Osteoblast (primary cell): ENCODE measurements at regions not wholly inside any gene's neighbourhood (a gene's known extent, or its start where the extent isn't known, plus 50 kb on each side); places are given as distances from the start of the nearest gene placed in this dataset.

Source experiments
- DNase-seq: peaks from one replicate; pipeline ENCODE4 v3.0.0; 2011; ENCODE audit warnings: low spot score, mixed read lengths; ENCODE audit not compliant: insufficient read length; ENCODE audit errors: missing footprints
- H2AFZ ChIP-seq: 2 replicates; pipeline ENCODE4 v1.6.0; 2011; ENCODE audit warnings: mild to moderate bottlenecking, low read length
- H3K27ac ChIP-seq: 2 replicates; pipeline ENCODE4 v1.5.1; 2011; ENCODE audit warnings: mild to moderate bottlenecking, low read depth, low read length, moderate library complexity
- H3K27me3 ChIP-seq: 2 replicates; pipeline ENCODE4 v1.6.0; 2012; ENCODE audit warnings: mild to moderate bottlenecking, control low read depth, inconsistent platforms, low read length, moderate library complexity; ENCODE audit not compliant: insufficient read depth
- H3K36me3 ChIP-seq: 2 replicates; pipeline ENCODE4 v1.5.1; 2011; ENCODE audit warnings: mild to moderate bottlenecking, low read length, control low read depth, moderate library complexity; ENCODE audit not compliant: insufficient read depth
- H3K4me1 ChIP-seq: 2 replicates; pipeline ENCODE4 v1.5.1; 2011; ENCODE audit warnings: mild to moderate bottlenecking, low read length, control low read depth, moderate library complexity; ENCODE audit not compliant: insufficient read depth
- H3K4me2 ChIP-seq: 2 replicates; pipeline ENCODE4 v1.6.0; 2011; ENCODE audit warnings: mild to moderate bottlenecking, low read length; ENCODE audit not compliant: insufficient read depth
- H3K4me3 ChIP-seq: fragments of 200-600 bp; sonication (generic); 3 replicates; pipeline ENCODE4 v1.5.1; 2012; ENCODE audit warnings: mild to moderate bottlenecking, low read length, inconsistent platforms; ENCODE audit not compliant: insufficient read depth
- H3K79me2 ChIP-seq: 2 replicates; pipeline ENCODE4 v1.6.0; 2012; ENCODE audit warnings: mild to moderate bottlenecking, low read length, control low read depth, inconsistent platforms; ENCODE audit not compliant: insufficient read depth
- H3K9me3 ChIP-seq: 2 replicates; pipeline ENCODE4 v1.5.1; 2011; ENCODE audit warnings: low read depth, low read length, control low read depth
- H4K20me1 ChIP-seq: 2 replicates; pipeline ENCODE4 v1.6.0; 2012; ENCODE audit warnings: mild to moderate bottlenecking, low read length, control low read depth; ENCODE audit not compliant: insufficient read depth
- TF ChIP-seq, protein P1 (sequence below): IDR thresholded peaks from 2 replicates; pipeline ENCODE4 v1.5.1; 2011; ENCODE audit warnings: mild to moderate bottlenecking, low read depth, low read length, moderate library complexity; ENCODE audit errors: extremely low read depth

DNA sequence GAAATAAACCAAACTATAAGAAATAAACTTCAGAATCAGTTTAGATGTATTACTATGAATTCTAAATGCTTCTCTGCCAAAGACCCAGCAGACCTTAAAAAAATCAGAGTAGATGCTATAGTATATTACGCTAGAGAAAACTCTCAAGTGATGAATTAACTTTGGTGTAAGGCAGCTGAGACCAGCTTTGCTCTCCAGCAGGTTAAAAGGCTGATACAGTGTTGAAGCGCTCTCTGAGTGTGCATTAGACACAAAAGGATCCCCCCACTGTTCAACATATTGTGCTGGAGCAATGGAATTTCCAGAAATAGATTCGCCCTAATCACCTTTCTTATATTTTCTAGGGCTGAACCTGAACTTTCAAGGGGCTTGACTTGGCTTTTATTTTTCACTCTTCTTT is 190.0 kb downstream of the EFHB start:
- H3K79me2 ChIP-seq: no peaks in the 10 kb centered on the region
- no peak overlapping the region for H2AFZ ChIP-seq
- no peak for DNase-seq

DNA sequence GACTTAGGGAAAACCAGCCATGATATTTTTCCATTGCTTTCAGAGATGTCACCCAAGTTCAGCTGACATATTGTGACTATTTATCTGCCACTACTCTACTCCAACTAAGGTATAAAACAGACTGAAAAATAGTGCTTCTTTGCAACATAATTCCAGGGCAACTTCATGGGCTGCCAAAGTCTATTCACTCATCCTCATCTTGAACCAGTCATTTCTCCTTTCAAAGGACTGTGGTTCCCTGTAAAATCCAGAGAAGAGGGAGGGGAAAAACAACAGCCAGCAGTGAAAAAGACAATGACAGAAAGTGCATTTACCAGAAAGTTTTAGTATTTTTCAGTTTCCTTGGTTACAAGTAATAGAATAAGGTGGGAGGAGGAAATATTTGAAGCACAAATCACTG is 191.1 kb downstream of the EFHB start:
- H4K20me1 ChIP-seq: no peaks in the 10 kb centered on the region
- no peak overlapping the region for H2AFZ ChIP-seq
- H3K4me1 ChIP-seq: no peaks in the 10 kb centered on the region
- no peaks in the 10 kb centered on the region for H3K79me2 ChIP-seq
- H3K4me3 ChIP-seq: no peak overlapping the region
- TF ChIP-seq, protein P1, sequence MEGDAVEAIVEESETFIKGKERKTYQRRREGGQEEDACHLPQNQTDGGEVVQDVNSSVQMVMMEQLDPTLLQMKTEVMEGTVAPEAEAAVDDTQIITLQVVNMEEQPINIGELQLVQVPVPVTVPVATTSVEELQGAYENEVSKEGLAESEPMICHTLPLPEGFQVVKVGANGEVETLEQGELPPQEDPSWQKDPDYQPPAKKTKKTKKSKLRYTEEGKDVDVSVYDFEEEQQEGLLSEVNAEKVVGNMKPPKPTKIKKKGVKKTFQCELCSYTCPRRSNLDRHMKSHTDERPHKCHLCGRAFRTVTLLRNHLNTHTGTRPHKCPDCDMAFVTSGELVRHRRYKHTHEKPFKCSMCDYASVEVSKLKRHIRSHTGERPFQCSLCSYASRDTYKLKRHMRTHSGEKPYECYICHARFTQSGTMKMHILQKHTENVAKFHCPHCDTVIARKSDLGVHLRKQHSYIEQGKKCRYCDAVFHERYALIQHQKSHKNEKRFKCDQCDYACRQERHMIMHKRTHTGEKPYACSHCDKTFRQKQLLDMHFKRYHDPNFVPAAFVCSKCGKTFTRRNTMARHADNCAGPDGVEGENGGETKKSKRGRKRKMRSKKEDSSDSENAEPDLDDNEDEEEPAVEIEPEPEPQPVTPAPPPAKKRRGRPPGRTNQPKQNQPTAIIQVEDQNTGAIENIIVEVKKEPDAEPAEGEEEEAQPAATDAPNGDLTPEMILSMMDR: no peak
- H3K9me3 ChIP-seq: no peaks in the 10 kb centered on the region
- no peak overlapping the region for H3K4me2 ChIP-seq
- H3K36me3 ChIP-seq: no peaks in the 10 kb centered on the region
- H3K27me3 ChIP-seq: no peaks in the 10 kb centered on the region
- DNase-seq: no peak
- no peak overlapping the region for H3K27ac ChIP-seq

More for the DNA sequence above, 190.0 kb downstream of the EFHB start:
- no peak overlapping the region for H3K4me2 ChIP-seq
- H4K20me1 ChIP-seq: no peaks in the 10 kb centered on the region
- no peak overlapping the region for H3K4me3 ChIP-seq
- H3K27me3 ChIP-seq: no peaks in the 10 kb centered on the region
- H3K27ac ChIP-seq: no peak overlapping the region
- H3K36me3 ChIP-seq: no peaks in the 10 kb centered on the region
- H3K9me3 ChIP-seq: no peaks in the 10 kb centered on the region
- no peaks in the 10 kb centered on the region for H3K4me1 ChIP-seq
- TF ChIP-seq, protein P1: no peak

- no peaks in the 10 kb centered on the region for H3K36me3 ChIP-seq
- H3K79me2 ChIP-seq: no peaks in the 10 kb centered on the region
- H2AFZ ChIP-seq: no peak overlapping the region
- no peak overlapping the region for H3K4me3 ChIP-seq
- no peaks in the 10 kb centered on the region for H3K9me3 ChIP-seq
- no peak overlapping the region for H3K27ac ChIP-seq
- TF ChIP-seq, protein P1: no peak
- H3K4me2 ChIP-seq: no peak overlapping the region
- DNase-seq: no peak
- H4K20me1 ChIP-seq: no peaks in the 10 kb centered on the region
- no peaks in the 10 kb centered on the region for H3K27me3 ChIP-seq
- no peaks in the 10 kb centered on the region for H3K4me1 ChIP-seq
These were observed 194.5 kb downstream of the EFHB start for GRCh38 chr3:19739504-19739903.

GRCh38 chr3:19738846-19739245 is 195.2 kb downstream of the EFHB start:
- H3K4me3 ChIP-seq: no peak overlapping the region
- no peak overlapping the region for H3K4me2 ChIP-seq
- DNase-seq: no peak
- TF ChIP-seq, protein P1: no peak
- no peaks in the 10 kb centered on the region for H3K4me1 ChIP-seq
- H3K27me3 ChIP-seq: no peaks in the 10 kb centered on the region
- H4K20me1 ChIP-seq: no peaks in the 10 kb centered on the region
- H3K36me3 ChIP-seq: no peaks in the 10 kb centered on the region
- H3K79me2 ChIP-seq: no peaks in the 10 kb centered on the region
- H3K27ac ChIP-seq: no peak overlapping the region
- no peak overlapping the region for H2AFZ ChIP-seq
- no peaks in the 10 kb centered on the region for H3K9me3 ChIP-seq
